ENCODE measurements at regions not wholly inside any gene's neighbourhood (a gene's known extent, or its start where the extent isn't known, plus 50 kb on each side); places are given as distances from the start of the nearest gene placed in this dataset.

DNA sequence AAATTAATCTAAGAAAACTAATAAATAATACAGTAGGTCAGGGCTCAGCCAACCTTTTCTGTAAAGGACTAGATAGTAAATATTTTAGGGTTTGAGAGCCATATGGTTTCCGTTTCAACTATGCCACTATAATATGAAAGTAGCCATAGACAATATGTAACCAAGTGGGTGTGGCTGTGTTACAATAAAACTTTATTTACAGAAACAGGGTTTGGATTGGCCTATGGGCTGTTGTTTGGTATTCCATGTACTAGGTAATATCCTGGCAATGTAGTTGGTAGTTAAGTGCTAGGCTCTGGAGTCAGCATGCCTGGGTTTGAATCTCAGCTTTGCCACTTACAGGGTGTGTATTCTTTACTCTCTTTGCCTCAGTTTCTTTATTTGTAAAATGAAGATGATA, 156.5 kb upstream of the RPH3A start:
- Histone ChIP-seq H3K4me3 (ENCODE audit: low read length in 3 of 3) (no peak overlapping the region), H3K27ac (ENCODE audit: low read depth in 2 of 2, low read length in 2 of 2) (no peak overlapping the region), H3K36me3 (ENCODE audit: control insufficient read depth in 2 of 3, insufficient read depth in 3 of 3, low read length in 3 of 3) (no peaks in the 10 kb centered on the region), H3K27me3 (ENCODE audit: control insufficient read depth, insufficient read depth, low read length) (no peaks in the 10 kb centered on the region), H3K9ac (ENCODE audit: low read length in 3 of 3) (no peak overlapping the region), H3K9me3 (ENCODE audit: control insufficient read depth in 2 of 3, insufficient read depth in 1 of 3, low read length in 3 of 3) (no peaks in the 10 kb centered on the region), H3K4me1 (ENCODE audit: control insufficient read depth in 2 of 3, insufficient read depth in 2 of 3, low read depth in 1 of 3, low read length in 3 of 3) (no peaks in the 10 kb centered on the region)
- TF ChIP-seq, protein P1, sequence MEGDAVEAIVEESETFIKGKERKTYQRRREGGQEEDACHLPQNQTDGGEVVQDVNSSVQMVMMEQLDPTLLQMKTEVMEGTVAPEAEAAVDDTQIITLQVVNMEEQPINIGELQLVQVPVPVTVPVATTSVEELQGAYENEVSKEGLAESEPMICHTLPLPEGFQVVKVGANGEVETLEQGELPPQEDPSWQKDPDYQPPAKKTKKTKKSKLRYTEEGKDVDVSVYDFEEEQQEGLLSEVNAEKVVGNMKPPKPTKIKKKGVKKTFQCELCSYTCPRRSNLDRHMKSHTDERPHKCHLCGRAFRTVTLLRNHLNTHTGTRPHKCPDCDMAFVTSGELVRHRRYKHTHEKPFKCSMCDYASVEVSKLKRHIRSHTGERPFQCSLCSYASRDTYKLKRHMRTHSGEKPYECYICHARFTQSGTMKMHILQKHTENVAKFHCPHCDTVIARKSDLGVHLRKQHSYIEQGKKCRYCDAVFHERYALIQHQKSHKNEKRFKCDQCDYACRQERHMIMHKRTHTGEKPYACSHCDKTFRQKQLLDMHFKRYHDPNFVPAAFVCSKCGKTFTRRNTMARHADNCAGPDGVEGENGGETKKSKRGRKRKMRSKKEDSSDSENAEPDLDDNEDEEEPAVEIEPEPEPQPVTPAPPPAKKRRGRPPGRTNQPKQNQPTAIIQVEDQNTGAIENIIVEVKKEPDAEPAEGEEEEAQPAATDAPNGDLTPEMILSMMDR (IDR thresholded peaks at IDR 0.05; ENCODE audit: borderline replicate concordance, extremely low read depth, insufficient read depth), result no peak
- FAIRE-seq (no peak), DNase-seq (no peak)
- intact Hi-C loops (cut with DNase I), result no loop called here

DNA sequence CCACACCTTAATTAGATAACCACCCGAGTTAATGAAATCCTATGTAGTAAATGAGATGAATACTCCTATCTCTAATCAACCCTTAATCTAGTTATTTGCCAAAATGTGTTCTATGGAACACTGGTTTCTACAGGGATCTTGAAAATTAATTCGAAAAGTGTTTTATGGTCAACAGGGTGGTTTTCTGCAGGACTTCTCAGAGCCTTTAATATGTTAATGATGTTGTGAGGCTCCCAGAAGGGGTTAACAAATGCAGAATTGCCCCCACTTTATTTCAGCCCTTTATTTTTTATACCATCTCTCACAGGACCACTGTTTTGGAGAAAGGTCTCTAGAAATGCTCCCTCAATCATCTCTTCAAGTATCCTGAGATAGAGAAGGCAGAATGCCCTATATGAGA, 153.1 kb upstream of the RPH3A start:
- no peak for DNase-seq
- Histone ChIP-seq H3K27ac (ENCODE audit: low read depth in 2 of 2, low read length in 2 of 2) (no peak overlapping the region), H3K36me3 (ENCODE audit: control insufficient read depth in 2 of 3, insufficient read depth in 3 of 3, low read length in 3 of 3) (no peaks in the 10 kb centered on the region), H3K9me3 (ENCODE audit: control insufficient read depth in 2 of 3, insufficient read depth in 1 of 3, low read length in 3 of 3) (no peaks in the 10 kb centered on the region), H3K9ac (ENCODE audit: low read length in 3 of 3) (no peak overlapping the region), H3K27me3 (ENCODE audit: control insufficient read depth, insufficient read depth, low read length) (no peaks in the 10 kb centered on the region), H3K4me3 (ENCODE audit: low read length in 3 of 3) (no peak overlapping the region), H3K4me1 (ENCODE audit: control insufficient read depth in 2 of 3, insufficient read depth in 2 of 3, low read depth in 1 of 3, low read length in 3 of 3) (no peaks in the 10 kb centered on the region)
- intact Hi-C loops (cut with DNase I), result no loop called here
- TF ChIP-seq, protein P1 (IDR thresholded peaks at IDR 0.05; ENCODE audit: borderline replicate concordance, extremely low read depth, insufficient read depth), result no peak
- FAIRE-seq, result no peak

DNA sequence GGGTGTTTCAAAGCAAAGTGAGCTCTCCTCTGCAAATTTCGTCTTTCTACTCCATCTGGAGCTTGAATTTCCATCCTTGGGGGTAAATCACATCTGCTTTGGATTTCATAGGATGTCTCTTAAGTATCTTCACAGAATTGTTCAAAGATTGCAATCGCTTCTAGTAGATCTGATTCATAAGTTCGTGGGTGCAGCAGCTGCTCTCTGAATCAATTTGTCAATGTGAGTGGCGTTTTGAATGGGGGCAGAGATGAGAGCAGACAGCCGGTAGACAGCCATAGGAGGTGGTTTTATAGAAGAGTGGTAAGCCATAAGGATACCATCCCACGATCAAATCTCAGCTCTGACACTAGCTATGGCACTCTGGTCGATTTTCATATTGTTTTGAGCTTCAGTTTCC, 146.0 kb upstream of the RPH3A start:
- no peak overlapping the region for H3K27ac ChIP-seq (ENCODE audit: low read depth in 2 of 2, low read length in 2 of 2)
- no peak overlapping the region for H3K9ac ChIP-seq (ENCODE audit: low read length in 3 of 3)
- intact Hi-C loops (cut with DNase I), result no loop called here
- TF ChIP-seq, protein P1 (IDR thresholded peaks at IDR 0.05; ENCODE audit: borderline replicate concordance, extremely low read depth, insufficient read depth), result no peak
- no peaks in the 10 kb centered on the region for H3K36me3 ChIP-seq (ENCODE audit: control insufficient read depth in 2 of 3, insufficient read depth in 3 of 3, low read length in 3 of 3)
- no peak for DNase-seq
- no peak for FAIRE-seq
- no peaks in the 10 kb centered on the region for H3K4me1 ChIP-seq (ENCODE audit: control insufficient read depth in 2 of 3, insufficient read depth in 2 of 3, low read depth in 1 of 3, low read length in 3 of 3)
- H3K9me3 ChIP-seq (ENCODE audit: control insufficient read depth in 2 of 3, insufficient read depth in 1 of 3, low read length in 3 of 3), result peaks cover 0 to 3% (median 0%) of the 10 kb centered on the region in 3 donors
- H3K4me3 ChIP-seq (ENCODE audit: low read length in 3 of 3), result no peak overlapping the region
- H3K27me3 ChIP-seq (ENCODE audit: control insufficient read depth, insufficient read depth, low read length), result no peaks in the 10 kb centered on the region

DNA sequence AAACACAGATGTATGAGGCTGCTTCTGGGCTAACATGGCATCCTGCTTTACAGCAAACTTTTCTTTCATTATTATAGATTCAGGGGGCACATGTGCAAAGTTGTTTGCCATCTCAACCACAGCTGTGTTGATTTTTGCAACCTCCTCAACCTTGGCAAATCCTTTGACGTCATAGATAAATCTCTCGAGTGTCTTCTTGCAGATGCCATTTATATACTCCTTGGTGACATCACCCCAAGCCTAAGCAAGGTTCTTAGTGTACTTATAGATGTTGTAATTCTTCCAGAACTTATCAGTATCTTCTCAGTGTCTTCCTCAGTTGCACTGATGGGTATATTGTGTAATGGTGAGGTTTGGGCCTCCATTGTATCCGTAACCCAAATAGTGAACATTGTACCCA, 135.4 kb upstream of the RPH3A start:
- H3K27ac ChIP-seq (ENCODE audit: low read depth in 2 of 2, low read length in 2 of 2), result no peak overlapping the region
- H3K4me3 ChIP-seq (ENCODE audit: low read length in 3 of 3), result no peak overlapping the region
- H3K36me3 ChIP-seq (ENCODE audit: control insufficient read depth in 2 of 3, insufficient read depth in 3 of 3, low read length in 3 of 3), result no peaks in the 10 kb centered on the region
- DNase-seq (no peak), FAIRE-seq (no peak)
- H3K9ac ChIP-seq (ENCODE audit: low read length in 3 of 3), result no peak overlapping the region
- H3K9me3 ChIP-seq (ENCODE audit: control insufficient read depth in 2 of 3, insufficient read depth in 1 of 3, low read length in 3 of 3), result peaks cover 0 to 4% (median 0%) of the 10 kb centered on the region in 3 donors
- H3K27me3 ChIP-seq (ENCODE audit: control insufficient read depth, insufficient read depth, low read length), result no peaks in the 10 kb centered on the region
- intact Hi-C loops (cut with DNase I), result no loop called here
- TF ChIP-seq, protein P1 (IDR thresholded peaks at IDR 0.05; ENCODE audit: borderline replicate concordance, extremely low read depth, insufficient read depth), result no peak
- H3K4me1 ChIP-seq (ENCODE audit: control insufficient read depth in 2 of 3, insufficient read depth in 2 of 3, low read depth in 1 of 3, low read length in 3 of 3), result no peaks in the 10 kb centered on the region
